Activated CD4-positive, alpha-beta T cell treated with anti-CD3 and anti-CD28 coated beads for 24 hours (primary cell): ENCODE measurements at regions not wholly inside any gene's neighbourhood (a gene's known extent, or its start where the extent isn't known, plus 50 kb on each side); places are given as distances from the start of the nearest gene placed in this dataset.

ENCODE experiments used
- DNase-seq, 2 donors: peaks; one replicate each; pipeline ENCODE4 v3.0.0-alpha.2; 2020; ENCODE audit warnings: low read depth in 2 of 2

GRCh38 chr5:2496126-2496525 is 255.4 kb downstream of the IRX2 start:
- DNase-seq: no peak

- no peak for DNase-seq
Observed at GRCh38 chr5:2493356-2493755, 258.1 kb downstream of the IRX2 start.

- DNase-seq: no peak
Observed at GRCh38 chr5:2492476-2492875, 259.0 kb downstream of the IRX2 start.

GRCh38 chr5:2491846-2492245 is 259.6 kb downstream of the IRX2 start:
- no peak for DNase-seq

- DNase-seq: no peak
Observed at GRCh38 chr5:2489306-2489705, 262.2 kb downstream of the IRX2 start.

- no peak for DNase-seq
Observed at GRCh38 chr5:2488593-2488992, 262.9 kb downstream of the IRX2 start.

- no peak for DNase-seq
Observed at GRCh38 chr5:2487152-2487763, 264.2 kb downstream of the IRX2 start.

GRCh38 chr5:2486373-2486772 is 265.1 kb downstream of the IRX2 start:
- no peak for DNase-seq

- DNase-seq: no peak
Observed at GRCh38 chr5:2482778-2483177, 268.7 kb downstream of the IRX2 start.

GRCh38 chr5:2480871-2481270 is 270.6 kb downstream of the IRX2 start:
- no peak for DNase-seq

- no peak for DNase-seq
Observed at GRCh38 chr5:2475902-2476301, 275.6 kb downstream of the IRX2 start.

GRCh38 chr5:2472670-2473069 is 278.8 kb downstream of the IRX2 start:
- no peak for DNase-seq

- DNase-seq: no peak
Observed at GRCh38 chr5:2471152-2471879, 280.2 kb downstream of the IRX2 start.

GRCh38 chr5:2466966-2467365 is 284.5 kb downstream of the IRX2 start:
- no peak for DNase-seq

- DNase-seq: no peak
Observed at GRCh38 chr5:2465383-2465782, 286.1 kb downstream of the IRX2 start.

GRCh38 chr5:2464141-2464540 is 287.3 kb downstream of the IRX2 start:
- no peak for DNase-seq

GRCh38 chr5:2461701-2462691 is 289.5 kb downstream of the IRX2 start:
- no peak for DNase-seq

- DNase-seq: no peak
Observed at GRCh38 chr5:2460098-2460497, 291.4 kb downstream of the IRX2 start.

- DNase-seq: no peak
Observed at GRCh38 chr5:2459251-2459650, 292.2 kb downstream of the IRX2 start.

- no peak for DNase-seq
Observed at GRCh38 chr5:2455878-2456277, 295.6 kb downstream of the IRX2 start.

- no peak for DNase-seq
Observed at GRCh38 chr5:2454876-2455275, 296.6 kb downstream of the IRX2 start.

GRCh38 chr5:2453781-2454180 is 297.7 kb downstream of the IRX2 start:
- DNase-seq: no peak

GRCh38 chr5:2451100-2451499 is 300.4 kb downstream of the IRX2 start:
- no peak for DNase-seq
